ENCODE measurements at regions not wholly inside any gene's neighbourhood (a gene's known extent, or its start where the extent isn't known, plus 50 kb on each side); places are given as distances from the start of the nearest gene placed in this dataset.

DNA sequence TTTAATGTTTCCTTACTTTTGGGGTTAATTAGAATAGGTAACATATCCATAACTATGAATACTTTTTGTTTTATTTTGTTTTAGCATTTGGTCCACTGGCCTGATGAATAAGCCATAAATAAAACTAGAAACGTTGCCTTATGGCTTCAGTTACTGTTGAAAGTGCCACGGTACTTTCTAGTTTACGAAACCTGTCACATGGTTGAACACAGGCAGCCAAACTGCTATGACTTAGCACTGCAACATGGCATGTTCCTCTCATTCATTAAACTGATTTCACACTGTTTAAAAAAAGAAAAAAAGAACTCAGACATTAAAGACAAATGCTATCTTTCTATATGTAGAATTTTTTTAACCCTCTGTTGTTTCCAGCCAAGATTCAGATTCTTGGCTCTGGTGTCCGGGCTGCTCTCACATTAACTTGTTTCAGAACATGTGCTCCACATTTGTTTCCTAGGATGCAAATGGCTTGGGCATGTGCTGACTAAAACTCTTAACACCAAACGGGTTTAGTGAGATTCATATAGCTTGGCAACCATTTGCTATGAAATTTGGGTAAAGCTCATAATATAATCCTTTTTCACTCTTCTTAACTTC lies 323.9 kb upstream of the RND3 start:
- TF ChIP-seq, protein P1, sequence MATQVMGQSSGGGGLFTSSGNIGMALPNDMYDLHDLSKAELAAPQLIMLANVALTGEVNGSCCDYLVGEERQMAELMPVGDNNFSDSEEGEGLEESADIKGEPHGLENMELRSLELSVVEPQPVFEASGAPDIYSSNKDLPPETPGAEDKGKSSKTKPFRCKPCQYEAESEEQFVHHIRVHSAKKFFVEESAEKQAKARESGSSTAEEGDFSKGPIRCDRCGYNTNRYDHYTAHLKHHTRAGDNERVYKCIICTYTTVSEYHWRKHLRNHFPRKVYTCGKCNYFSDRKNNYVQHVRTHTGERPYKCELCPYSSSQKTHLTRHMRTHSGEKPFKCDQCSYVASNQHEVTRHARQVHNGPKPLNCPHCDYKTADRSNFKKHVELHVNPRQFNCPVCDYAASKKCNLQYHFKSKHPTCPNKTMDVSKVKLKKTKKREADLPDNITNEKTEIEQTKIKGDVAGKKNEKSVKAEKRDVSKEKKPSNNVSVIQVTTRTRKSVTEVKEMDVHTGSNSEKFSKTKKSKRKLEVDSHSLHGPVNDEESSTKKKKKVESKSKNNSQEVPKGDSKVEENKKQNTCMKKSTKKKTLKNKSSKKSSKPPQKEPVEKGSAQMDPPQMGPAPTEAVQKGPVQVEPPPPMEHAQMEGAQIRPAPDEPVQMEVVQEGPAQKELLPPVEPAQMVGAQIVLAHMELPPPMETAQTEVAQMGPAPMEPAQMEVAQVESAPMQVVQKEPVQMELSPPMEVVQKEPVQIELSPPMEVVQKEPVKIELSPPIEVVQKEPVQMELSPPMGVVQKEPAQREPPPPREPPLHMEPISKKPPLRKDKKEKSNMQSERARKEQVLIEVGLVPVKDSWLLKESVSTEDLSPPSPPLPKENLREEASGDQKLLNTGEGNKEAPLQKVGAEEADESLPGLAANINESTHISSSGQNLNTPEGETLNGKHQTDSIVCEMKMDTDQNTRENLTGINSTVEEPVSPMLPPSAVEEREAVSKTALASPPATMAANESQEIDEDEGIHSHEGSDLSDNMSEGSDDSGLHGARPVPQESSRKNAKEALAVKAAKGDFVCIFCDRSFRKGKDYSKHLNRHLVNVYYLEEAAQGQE (IDR thresholded peaks at IDR 0.05), result no peak
- TF ChIP-seq SP1 (IDR thresholded peaks at IDR 0.05) (no peak), GABPA (IDR thresholded peaks at IDR 0.05 in 1 of 2, conservative IDR thresholded peaks at IDR 0.05 in 1 of 2) (no peak), HNF4G (IDR thresholded peaks at IDR 0.05) (no peak), RXRA (IDR thresholded peaks at IDR 0.05) (no peak), YY1 (IDR thresholded peaks at IDR 0.05) (no peak), FOXA1 (IDR thresholded peaks at IDR 0.05) (no peak), TAF1 (conservative IDR thresholded peaks at IDR 0.05) (no peak), FOXA2 (IDR thresholded peaks at IDR 0.05) (no peak)
- TF ChIP-seq, protein P2, sequence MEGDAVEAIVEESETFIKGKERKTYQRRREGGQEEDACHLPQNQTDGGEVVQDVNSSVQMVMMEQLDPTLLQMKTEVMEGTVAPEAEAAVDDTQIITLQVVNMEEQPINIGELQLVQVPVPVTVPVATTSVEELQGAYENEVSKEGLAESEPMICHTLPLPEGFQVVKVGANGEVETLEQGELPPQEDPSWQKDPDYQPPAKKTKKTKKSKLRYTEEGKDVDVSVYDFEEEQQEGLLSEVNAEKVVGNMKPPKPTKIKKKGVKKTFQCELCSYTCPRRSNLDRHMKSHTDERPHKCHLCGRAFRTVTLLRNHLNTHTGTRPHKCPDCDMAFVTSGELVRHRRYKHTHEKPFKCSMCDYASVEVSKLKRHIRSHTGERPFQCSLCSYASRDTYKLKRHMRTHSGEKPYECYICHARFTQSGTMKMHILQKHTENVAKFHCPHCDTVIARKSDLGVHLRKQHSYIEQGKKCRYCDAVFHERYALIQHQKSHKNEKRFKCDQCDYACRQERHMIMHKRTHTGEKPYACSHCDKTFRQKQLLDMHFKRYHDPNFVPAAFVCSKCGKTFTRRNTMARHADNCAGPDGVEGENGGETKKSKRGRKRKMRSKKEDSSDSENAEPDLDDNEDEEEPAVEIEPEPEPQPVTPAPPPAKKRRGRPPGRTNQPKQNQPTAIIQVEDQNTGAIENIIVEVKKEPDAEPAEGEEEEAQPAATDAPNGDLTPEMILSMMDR (IDR thresholded peaks at IDR 0.05; ENCODE audit: low read depth, low read length, missing input control), result no peak
- TF ChIP-seq, protein P3, sequence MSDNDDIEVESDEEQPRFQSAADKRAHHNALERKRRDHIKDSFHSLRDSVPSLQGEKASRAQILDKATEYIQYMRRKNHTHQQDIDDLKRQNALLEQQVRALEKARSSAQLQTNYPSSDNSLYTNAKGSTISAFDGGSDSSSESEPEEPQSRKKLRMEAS (IDR thresholded peaks at IDR 0.05), result no peak
- TF ChIP-seq, protein P4, sequence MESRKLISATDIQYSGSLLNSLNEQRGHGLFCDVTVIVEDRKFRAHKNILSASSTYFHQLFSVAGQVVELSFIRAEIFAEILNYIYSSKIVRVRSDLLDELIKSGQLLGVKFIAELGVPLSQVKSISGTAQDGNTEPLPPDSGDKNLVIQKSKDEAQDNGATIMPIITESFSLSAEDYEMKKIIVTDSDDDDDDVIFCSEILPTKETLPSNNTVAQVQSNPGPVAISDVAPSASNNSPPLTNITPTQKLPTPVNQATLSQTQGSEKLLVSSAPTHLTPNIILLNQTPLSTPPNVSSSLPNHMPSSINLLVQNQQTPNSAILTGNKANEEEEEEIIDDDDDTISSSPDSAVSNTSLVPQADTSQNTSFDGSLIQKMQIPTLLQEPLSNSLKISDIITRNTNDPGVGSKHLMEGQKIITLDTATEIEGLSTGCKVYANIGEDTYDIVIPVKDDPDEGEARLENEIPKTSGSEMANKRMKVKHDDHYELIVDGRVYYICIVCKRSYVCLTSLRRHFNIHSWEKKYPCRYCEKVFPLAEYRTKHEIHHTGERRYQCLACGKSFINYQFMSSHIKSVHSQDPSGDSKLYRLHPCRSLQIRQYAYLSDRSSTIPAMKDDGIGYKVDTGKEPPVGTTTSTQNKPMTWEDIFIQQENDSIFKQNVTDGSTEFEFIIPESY (IDR thresholded peaks at IDR 0.05), result no peak

Measured in liver (tissue), 3 donors.